ENCODE measurements at regions not wholly inside any gene's neighbourhood (a gene's known extent, or its start where the extent isn't known, plus 50 kb on each side); places are given as distances from the start of the nearest gene placed in this dataset.

GRCh38 chr11:134742956-134743819 lies 331.1 kb upstream of the B3GAT1 start:
- no peak for TF ChIP-seq CTCF (IDR thresholded peaks at IDR 0.05; ENCODE audit: low read depth, low read length)
- no peak for TF ChIP-seq MAX (IDR thresholded peaks at IDR 0.05; ENCODE audit: low read depth, low read length)

Measured in NB4 (cell line).